Astrocyte (in vitro differentiated cells and primary cell): ENCODE measurements at regions not wholly inside any gene's neighbourhood (a gene's known extent, or its start where the extent isn't known, plus 50 kb on each side); places are given as distances from the start of the nearest gene placed in this dataset.
A peak's percentile ranks its signal among the peaks of the same experiment; 100 is the strongest.

Experiments
- DNase-seq: peaks from one replicate; pipeline ENCODE4 v3.0.0-alpha.2; 2010; ENCODE audit warnings: low read depth
- FAIRE-seq: peaks from 2 replicates; lab custom pipeline; 2011; peaks lifted over from hg19 to GRCh38; lab: Jason Lieb, UNC
- H2AFZ ChIP-seq: 2 replicates; pipeline ENCODE4 v1.6.0; 2012; ENCODE audit warnings: low read depth, low read length, inconsistent platforms
- H3K27ac ChIP-seq: 2 replicates; pipeline ENCODE4 v1.5.1; 2011; ENCODE audit warnings: low read depth, low read length, inconsistent platforms
- H3K27me3 ChIP-seq: 2 replicates; pipeline ENCODE4 v1.6.0; 2011; ENCODE audit warnings: low read length, inconsistent platforms; ENCODE audit not compliant: insufficient read depth
- H3K36me3 ChIP-seq: 2 replicates; pipeline ENCODE4 v1.5.1; 2011; ENCODE audit warnings: low read length, inconsistent platforms; ENCODE audit not compliant: insufficient read depth
- H3K4me1 ChIP-seq: 2 replicates; pipeline ENCODE4 v1.5.1; 2011; ENCODE audit warnings: low read length, inconsistent platforms; ENCODE audit not compliant: insufficient read depth
- H3K4me2 ChIP-seq: 2 replicates; pipeline ENCODE4 v1.6.0; 2012; ENCODE audit warnings: low read length, inconsistent platforms
- H3K4me3 ChIP-seq: 2 replicates; pipeline ENCODE4 v1.5.1; 2011; ENCODE audit warnings: low read depth, mild to moderate bottlenecking, low read length, inconsistent platforms; ENCODE audit not compliant: insufficient read depth
- H3K79me2 ChIP-seq: 2 replicates; pipeline ENCODE4 v1.6.0; 2012; ENCODE audit warnings: mild to moderate bottlenecking, low read length, inconsistent platforms; ENCODE audit not compliant: insufficient read depth
- H3K9ac ChIP-seq: 2 replicates; pipeline ENCODE4 v1.6.0; 2012; ENCODE audit warnings: mild to moderate bottlenecking, low read length, inconsistent platforms
- H3K9me3 ChIP-seq: 2 replicates; pipeline ENCODE4 v1.5.1; 2012; ENCODE audit warnings: low read depth, mild to moderate bottlenecking, low read length, inconsistent platforms; ENCODE audit not compliant: insufficient read depth
- H4K20me1 ChIP-seq: 2 replicates; pipeline ENCODE4 v1.6.0; 2012; ENCODE audit warnings: low read length, inconsistent platforms; ENCODE audit not compliant: insufficient read depth
- H3K27ac Mint-ChIP-seq: one replicate; pipeline ENCODE4 v1.8.0; 2021; ENCODE audit warnings: mild to moderate bottlenecking, mixed read lengths; ENCODE audit not compliant: unreplicated experiment
- H3K27me3 Mint-ChIP-seq: one replicate; pipeline ENCODE4 v1.8.0; 2021; ENCODE audit warnings: low read depth, mixed read lengths; ENCODE audit not compliant: unreplicated experiment
- H3K36me3 Mint-ChIP-seq: one replicate; pipeline ENCODE4 v1.8.0; 2021; ENCODE audit warnings: low read depth, mixed read lengths; ENCODE audit not compliant: unreplicated experiment
- H3K4me1 Mint-ChIP-seq: one replicate; pipeline ENCODE4 v1.8.0; 2021; ENCODE audit warnings: low read depth, mixed read lengths; ENCODE audit not compliant: unreplicated experiment
- H3K4me3 Mint-ChIP-seq: one replicate; pipeline ENCODE4 v1.8.0; 2021; ENCODE audit warnings: mild to moderate bottlenecking, moderate library complexity, mixed read lengths; ENCODE audit not compliant: unreplicated experiment
- H3K9me3 Mint-ChIP-seq: one replicate; pipeline ENCODE4 v1.8.0; 2021; ENCODE audit warnings: mild to moderate bottlenecking, mixed read lengths; ENCODE audit not compliant: unreplicated experiment
- EZH2 ChIP-seq: IDR thresholded peaks from 2 replicates; pipeline ENCODE4 v1.6.1; 2012; ENCODE audit warnings: mild to moderate bottlenecking, low read length, inconsistent platforms; ENCODE audit not compliant: insufficient read depth
- TF ChIP-seq, protein P1 (sequence below): IDR thresholded peaks from 2 replicates; pipeline ENCODE4 v1.5.1; 2011; ENCODE audit warnings: low read depth, mild to moderate bottlenecking, inconsistent platforms, low read length, moderate library complexity; ENCODE audit not compliant: insufficient read depth

- Mint-ChIP-seq H3K27ac (no peak overlapping the region), H3K27me3 (no peaks in the 10 kb centered on the region), H3K9me3 (peaks cover 9% of the 10 kb centered on the region), H3K4me1 (no peaks in the 10 kb centered on the region), H3K36me3 (no peaks in the 10 kb centered on the region), H3K4me3 (no peak overlapping the region)
- Histone ChIP-seq H3K4me3 (no peak overlapping the region), H2AFZ (no peak overlapping the region), H3K27me3 (no peaks in the 10 kb centered on the region), H3K4me1 (no peaks in the 10 kb centered on the region), H3K36me3 (no peaks in the 10 kb centered on the region), H3K79me2 (no peaks in the 10 kb centered on the region), H3K4me2 (no peak overlapping the region), H4K20me1 (no peaks in the 10 kb centered on the region), H3K9me3 (peaks cover 4% of the 10 kb centered on the region), H3K27ac (no peak overlapping the region), H3K9ac (no peak overlapping the region)
- TF ChIP-seq, protein P1, sequence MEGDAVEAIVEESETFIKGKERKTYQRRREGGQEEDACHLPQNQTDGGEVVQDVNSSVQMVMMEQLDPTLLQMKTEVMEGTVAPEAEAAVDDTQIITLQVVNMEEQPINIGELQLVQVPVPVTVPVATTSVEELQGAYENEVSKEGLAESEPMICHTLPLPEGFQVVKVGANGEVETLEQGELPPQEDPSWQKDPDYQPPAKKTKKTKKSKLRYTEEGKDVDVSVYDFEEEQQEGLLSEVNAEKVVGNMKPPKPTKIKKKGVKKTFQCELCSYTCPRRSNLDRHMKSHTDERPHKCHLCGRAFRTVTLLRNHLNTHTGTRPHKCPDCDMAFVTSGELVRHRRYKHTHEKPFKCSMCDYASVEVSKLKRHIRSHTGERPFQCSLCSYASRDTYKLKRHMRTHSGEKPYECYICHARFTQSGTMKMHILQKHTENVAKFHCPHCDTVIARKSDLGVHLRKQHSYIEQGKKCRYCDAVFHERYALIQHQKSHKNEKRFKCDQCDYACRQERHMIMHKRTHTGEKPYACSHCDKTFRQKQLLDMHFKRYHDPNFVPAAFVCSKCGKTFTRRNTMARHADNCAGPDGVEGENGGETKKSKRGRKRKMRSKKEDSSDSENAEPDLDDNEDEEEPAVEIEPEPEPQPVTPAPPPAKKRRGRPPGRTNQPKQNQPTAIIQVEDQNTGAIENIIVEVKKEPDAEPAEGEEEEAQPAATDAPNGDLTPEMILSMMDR = no peak
- no peak for TF ChIP-seq EZH2
- DNase-seq (no peak), FAIRE-seq (peak; percentile 78)
Observed at GRCh38 chrX:26651755-26652154, 435.8 kb downstream of the MAGEB5 start.

GRCh38 chrX:26649534-26649933, 433.6 kb downstream of the MAGEB5 start:
- no peak for TF ChIP-seq EZH2
- TF ChIP-seq, protein P1 = peak; percentile 17
- H3K4me3 Mint-ChIP-seq = no peak overlapping the region
- H3K4me2 ChIP-seq = no peak overlapping the region
- H2AFZ ChIP-seq = no peak overlapping the region
- no peaks in the 10 kb centered on the region for H3K27me3 Mint-ChIP-seq
- no peaks in the 10 kb centered on the region for H4K20me1 ChIP-seq
- no peak overlapping the region for H3K4me3 ChIP-seq
- H3K27me3 ChIP-seq = no peaks in the 10 kb centered on the region
- no peak overlapping the region for H3K27ac Mint-ChIP-seq
- no peak for DNase-seq
- no peaks in the 10 kb centered on the region for H3K4me1 ChIP-seq
- no peak overlapping the region for H3K9ac ChIP-seq
- H3K9me3 Mint-ChIP-seq = peaks cover 9% of the 10 kb centered on the region
- no peaks in the 10 kb centered on the region for H3K36me3 ChIP-seq
- no peaks in the 10 kb centered on the region for H3K4me1 Mint-ChIP-seq
- no peak for FAIRE-seq
- no peak overlapping the region for H3K27ac ChIP-seq
- no peaks in the 10 kb centered on the region for H3K36me3 Mint-ChIP-seq
- H3K9me3 ChIP-seq = peaks cover 4% of the 10 kb centered on the region
- no peaks in the 10 kb centered on the region for H3K79me2 ChIP-seq

DNA sequence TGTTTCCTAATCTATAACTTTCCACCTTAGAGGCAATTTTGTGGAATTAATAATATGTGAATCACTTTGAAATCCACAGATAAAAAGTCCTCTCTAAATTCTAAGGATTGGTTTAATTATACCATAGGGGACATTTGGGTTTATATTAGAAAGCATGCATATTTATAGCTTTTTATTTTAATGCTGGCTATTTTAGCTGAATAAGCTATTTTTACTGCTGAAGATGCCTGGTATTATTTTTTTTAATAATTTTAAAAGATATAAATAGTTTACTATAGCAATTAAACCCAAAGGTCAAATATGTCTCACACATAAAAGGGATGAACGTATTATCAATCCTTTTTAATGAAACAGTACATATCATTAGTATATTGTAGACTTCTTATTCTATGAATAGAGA, 415.4 kb downstream of the MAGEB5 start:
- TF ChIP-seq EZH2 = no peak
- TF ChIP-seq, protein P1 = no peak
- no peaks in the 10 kb centered on the region for H3K9me3 Mint-ChIP-seq
- FAIRE-seq = peak; percentile 5
- Histone ChIP-seq H3K4me1 (no peaks in the 10 kb centered on the region), H3K9ac (no peak overlapping the region), H3K9me3 (no peaks in the 10 kb centered on the region), H2AFZ (no peak overlapping the region), H3K4me2 (no peak overlapping the region), H4K20me1 (no peaks in the 10 kb centered on the region), H3K4me3 (no peak overlapping the region), H3K79me2 (no peaks in the 10 kb centered on the region), H3K36me3 (no peaks in the 10 kb centered on the region), H3K27ac (no peak overlapping the region), H3K27me3 (no peaks in the 10 kb centered on the region)
- no peak overlapping the region for H3K27ac Mint-ChIP-seq
- no peak overlapping the region for H3K4me3 Mint-ChIP-seq
- no peaks in the 10 kb centered on the region for H3K4me1 Mint-ChIP-seq
- H3K27me3 Mint-ChIP-seq = no peaks in the 10 kb centered on the region
- DNase-seq = no peak
- H3K36me3 Mint-ChIP-seq = no peaks in the 10 kb centered on the region
